HG03108 (cell line): ENCODE measurements at regions not wholly inside any gene's neighbourhood (a gene's known extent, or its start where the extent isn't known, plus 50 kb on each side); places are given as distances from the start of the nearest gene placed in this dataset.
"Not testable (repeated sequence)": the region's sequence is repeated elsewhere in the genome, so short reads cannot be mapped to it uniquely, and the experiment has no call there.

Experiments
- ATAC-seq: cut with Tn5 transposase; IDR thresholded peaks from one replicate; pipeline ENCODE4 v1.9.1; 2021; ENCODE audit warnings: moderate library complexity; ENCODE audit not compliant: unreplicated experiment

DNA sequence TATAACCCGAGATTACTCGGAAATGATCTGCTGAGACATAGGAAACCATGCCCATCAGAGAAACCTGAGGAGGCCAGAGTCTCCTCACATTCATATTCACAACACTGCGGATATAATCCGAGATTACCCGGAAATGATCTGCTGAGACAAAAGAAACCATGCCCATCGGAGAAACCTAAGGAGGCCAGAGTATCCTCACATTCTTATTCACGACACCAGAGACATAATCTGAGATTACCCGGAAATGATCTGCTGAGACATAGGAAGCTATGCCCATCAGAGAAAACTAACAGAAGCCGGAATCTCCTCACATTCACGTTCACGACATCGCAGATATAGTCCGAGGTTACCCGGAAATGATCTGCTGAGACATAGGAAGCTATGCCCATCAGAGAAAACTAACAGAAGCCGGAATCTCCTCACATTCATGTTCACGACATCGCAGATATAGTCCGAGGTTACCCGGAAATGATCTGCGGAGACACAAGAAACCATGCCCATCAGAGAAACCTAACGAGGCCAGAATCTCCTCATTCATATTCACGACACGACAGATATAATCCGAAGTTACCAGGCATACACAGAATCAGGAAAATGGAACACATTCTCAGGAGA is 422.3 kb upstream of the AKR1E2 start:
- no peak for ATAC-seq

DNA sequence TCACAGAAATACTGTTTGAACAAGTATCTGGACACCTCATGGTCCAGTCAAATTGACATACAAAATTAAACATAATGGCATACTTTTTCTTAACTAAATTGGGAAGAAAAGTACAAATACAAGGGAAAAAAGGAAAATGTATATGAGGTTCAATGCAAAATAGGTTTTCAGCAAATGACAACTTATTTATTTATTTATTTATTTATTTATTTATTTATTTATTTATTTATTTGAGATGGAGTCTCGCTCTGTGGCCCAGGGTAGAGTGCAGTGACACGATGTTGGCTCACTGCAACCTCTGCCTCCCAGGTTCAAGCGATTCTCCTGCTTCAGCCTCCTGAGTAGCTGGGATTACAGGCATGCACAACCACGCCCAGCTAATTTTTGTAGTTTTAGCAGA is 424.9 kb upstream of the AKR1E2 start:
- ATAC-seq: not testable (repeated sequence)

- ATAC-seq: no peak
Observed at GRCh38 chr10:4399556-4399955, 426.5 kb upstream of the AKR1E2 start.

DNA sequence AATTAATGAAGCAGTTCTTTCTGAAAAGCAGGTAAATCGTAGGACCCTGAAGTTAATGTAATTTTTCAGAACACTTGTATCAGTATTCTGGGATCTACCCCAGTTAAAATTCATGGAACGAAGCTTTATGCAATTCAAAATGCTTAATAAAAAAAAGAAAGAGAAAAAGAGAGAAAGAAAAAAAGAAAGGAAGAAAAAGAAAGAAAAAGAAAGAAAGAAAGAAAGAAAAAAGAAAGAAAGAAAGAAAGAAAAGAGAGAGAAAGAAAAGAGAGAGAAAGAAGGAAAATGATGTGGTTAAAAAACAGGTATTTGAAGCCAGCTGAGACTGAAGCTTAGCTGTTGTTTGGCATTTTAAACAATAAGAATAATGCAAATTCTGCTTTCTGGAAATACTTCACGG is 427.4 kb upstream of the AKR1E2 start:
- ATAC-seq: no peak

GRCh38 chr10:4397337-4397736 is 428.7 kb upstream of the AKR1E2 start:
- no peak for ATAC-seq

- no peak for ATAC-seq
Observed at GRCh38 chr10:4396401-4397283, 429.4 kb upstream of the AKR1E2 start.

GRCh38 chr10:4395731-4396130 is 430.3 kb upstream of the AKR1E2 start:
- no peak for ATAC-seq

DNA sequence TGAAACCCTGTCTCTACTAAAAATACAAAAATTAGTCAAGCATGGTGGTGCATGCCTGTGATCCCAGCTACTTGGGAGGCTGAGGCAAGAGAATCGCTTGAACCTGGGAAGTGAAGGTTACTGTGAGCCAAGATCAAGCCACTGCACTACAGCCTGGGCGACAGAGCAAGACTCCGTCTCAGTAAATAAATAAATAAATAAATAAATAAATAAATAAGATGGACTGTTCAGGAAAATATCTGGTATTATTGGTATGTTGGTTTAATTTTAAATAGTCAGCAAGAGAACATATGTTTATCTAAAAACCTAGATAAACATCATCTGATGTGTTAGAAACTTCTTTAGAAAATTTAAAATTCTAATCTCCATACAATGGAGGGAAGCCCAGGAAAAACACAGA is 431.6 kb upstream of the AKR1E2 start:
- not testable (repeated sequence) for ATAC-seq

- ATAC-seq: no peak
Observed at GRCh38 chr10:4391683-4392082, 434.3 kb upstream of the AKR1E2 start.

DNA sequence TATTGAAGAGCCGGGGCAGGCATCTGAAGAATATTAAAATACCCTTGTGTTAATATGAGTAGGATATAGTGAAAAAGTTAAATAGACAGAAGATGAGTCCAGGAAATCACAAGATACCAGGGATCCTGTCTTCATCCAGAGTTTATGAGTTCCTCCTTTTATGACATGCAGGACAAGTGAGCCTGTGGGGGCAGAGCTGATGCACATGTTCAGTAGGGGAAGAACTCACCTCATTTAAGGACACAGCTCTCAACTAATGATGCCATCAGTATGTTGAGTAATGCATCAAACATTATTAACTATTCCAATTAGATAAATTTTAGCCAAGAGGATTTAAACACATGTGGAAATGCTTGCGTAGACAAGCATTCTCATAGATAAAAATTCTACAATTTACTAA is 435.8 kb upstream of the AKR1E2 start:
- no peak for ATAC-seq

DNA sequence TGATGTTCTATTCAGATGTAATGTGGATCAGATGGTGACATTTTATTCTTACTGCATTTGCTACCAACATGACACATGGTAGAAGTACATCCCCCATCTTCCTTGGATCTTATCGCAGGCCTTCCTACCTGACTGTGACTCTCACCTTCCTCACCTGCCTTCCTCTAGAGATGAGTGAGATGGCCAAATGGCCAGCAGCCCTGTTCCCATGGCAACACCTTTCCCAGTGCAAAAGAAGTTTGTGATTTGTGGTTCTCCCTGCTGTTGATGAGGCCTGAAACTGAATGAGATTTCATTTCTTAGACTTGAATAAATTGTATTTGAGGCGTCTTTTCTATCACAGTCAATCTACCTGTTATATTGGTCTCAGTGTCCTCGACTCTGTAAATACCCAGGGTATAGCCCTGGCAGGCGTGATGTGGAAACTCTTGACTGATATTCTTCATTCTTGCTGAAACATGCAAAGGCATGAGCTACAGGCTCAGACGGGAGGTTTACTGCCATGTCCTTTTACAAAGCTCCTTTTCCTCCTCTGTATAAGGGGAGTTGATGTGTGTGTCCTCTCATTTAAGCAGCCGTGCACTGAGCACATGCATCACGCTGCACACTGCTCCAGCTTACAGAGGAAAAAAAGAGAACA is 440.7 kb upstream of the AKR1E2 start:
- no peak for ATAC-seq

- ATAC-seq: no peak
Observed at GRCh38 chr10:4384245-4384644, 441.8 kb upstream of the AKR1E2 start.

- no peak for ATAC-seq
Observed at GRCh38 chr10:4383651-4384098, 442.3 kb upstream of the AKR1E2 start.

- no peak for ATAC-seq
Observed at GRCh38 chr10:4382811-4383210, 443.2 kb upstream of the AKR1E2 start.

- no peak for ATAC-seq
Observed at GRCh38 chr10:4373612-4374011, 452.4 kb upstream of the AKR1E2 start.

- ATAC-seq: no peak
Observed at GRCh38 chr10:4373098-4373497, 452.9 kb upstream of the AKR1E2 start.

GRCh38 chr10:4372601-4373000 is 453.4 kb upstream of the AKR1E2 start:
- ATAC-seq: no peak

GRCh38 chr10:4371691-4372295 is 454.2 kb upstream of the AKR1E2 start:
- no peak for ATAC-seq

- no peak for ATAC-seq
Observed at GRCh38 chr10:4370376-4370775, 455.6 kb upstream of the AKR1E2 start.

DNA sequence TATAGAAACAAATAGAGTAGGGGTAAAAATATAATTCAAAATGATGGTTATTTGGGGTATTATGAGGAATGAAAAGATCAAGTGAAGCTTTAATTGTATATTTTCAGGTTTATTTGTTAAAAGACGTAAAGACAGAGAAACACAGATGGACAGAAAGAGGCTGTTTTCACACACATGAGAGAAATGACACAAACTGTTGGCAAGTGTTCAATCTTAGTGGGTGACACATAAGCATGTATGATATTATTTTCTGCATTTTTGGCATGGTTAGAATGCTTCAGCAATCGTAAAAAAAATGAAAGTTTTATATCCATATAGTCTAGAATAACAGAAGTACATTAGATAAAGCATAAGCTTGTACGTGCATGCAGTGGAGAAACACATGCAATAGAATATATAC is 464.4 kb upstream of the AKR1E2 start:
- ATAC-seq: no peak

DNA sequence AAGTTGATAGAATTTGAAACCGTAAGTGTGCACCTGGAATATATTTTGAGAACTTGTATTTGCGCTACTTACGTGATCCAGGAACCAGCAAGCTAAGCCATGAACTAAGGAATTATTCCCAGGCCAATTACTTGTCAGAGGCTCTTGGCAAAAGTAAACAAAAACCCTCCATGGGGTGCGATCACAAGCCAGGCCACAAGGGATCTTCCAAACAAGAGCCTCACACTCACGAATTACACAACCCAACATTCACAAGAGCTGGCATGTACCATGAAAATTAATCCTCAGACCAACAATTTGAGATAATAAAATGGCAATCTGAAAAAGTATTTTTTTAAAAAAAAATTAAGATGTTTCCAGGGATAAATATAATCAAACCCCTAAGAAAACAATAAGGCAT is 467.0 kb upstream of the AKR1E2 start:
- ATAC-seq: no peak

- no peak for ATAC-seq
Observed at GRCh38 chr10:4357911-4358310, 468.1 kb upstream of the AKR1E2 start.
